Caco-2 (cell line): ENCODE measurements at regions not wholly inside any gene's neighbourhood (a gene's known extent, or its start where the extent isn't known, plus 50 kb on each side); places are given as distances from the start of the nearest gene placed in this dataset.

ENCODE experiments used
- BruUV-seq: library from RNA; stranded (reverse); fragments of 400-500 nt; replicated peaks from 2 replicates; lab custom pipeline; 2021; lab: Mats Ljungman, UMichigan
- CTCF ChIA-PET: fragments of 300-600 bp; sonication (Branson Sonifier 250); formaldehyde crosslinking; loops from one replicate; lab custom pipeline; 2022; ENCODE audit warnings: antibody characterized with exemption; lab: Charles Lee
- POLR2A ChIA-PET: fragments of 300-600 bp; sonication (Branson Sonifier 250); formaldehyde crosslinking; loops from one replicate; lab custom pipeline; 2022; ENCODE audit warnings: antibody characterized with exemption; lab: Charles Lee
- DNase-seq, 2 experiments: peaks; one replicate each; pipeline versions ENCODE4 v3.0.0 to v3.0.0-alpha.2; 2020 to 2022
- H3K27me3 ChIP-seq: replicated peaks from 2 replicates; pipeline ENCODE4 v1.6.0; 2011; ENCODE audit warnings: low read length; ENCODE audit not compliant: control insufficient read depth, insufficient read depth
- H3K36me3 ChIP-seq: 2 replicates; pipeline ENCODE4 v1.5.1; 2011; ENCODE audit warnings: low read length; ENCODE audit not compliant: control insufficient read depth, insufficient read depth
- H3K4me1 ChIP-seq: fragments of 250-450 bp; sonication (Bioruptor Pico); 2 replicates; pipeline ENCODE4 v1.5.1; 2020; ENCODE audit warnings: mild to moderate bottlenecking
- H3K4me3 ChIP-seq: 2 replicates; pipeline ENCODE4 v1.5.1; 2011; ENCODE audit warnings: low read depth, mild to moderate bottlenecking, control low read depth, low read length
- H3K9me3 ChIP-seq: fragments of 250-450 bp; sonication (Bioruptor Pico); 2 replicates; pipeline ENCODE4 v1.5.1; 2020; ENCODE audit warnings: mild to moderate bottlenecking, moderate library complexity
- H3K27ac Mint-ChIP-seq: one replicate; pipeline ENCODE4 v1.8.0; 2022; ENCODE audit warnings: mixed read lengths; ENCODE audit not compliant: unreplicated experiment
- H3K27me3 Mint-ChIP-seq: one replicate; pipeline ENCODE4 v1.8.0; 2022; ENCODE audit warnings: mixed read lengths; ENCODE audit not compliant: insufficient read depth, unreplicated experiment
- H3K36me3 Mint-ChIP-seq: one replicate; pipeline ENCODE4 v1.8.0; 2022; ENCODE audit warnings: mild to moderate bottlenecking, mixed read lengths; ENCODE audit not compliant: insufficient read depth, unreplicated experiment
- H3K4me1 Mint-ChIP-seq: one replicate; pipeline ENCODE4 v1.8.0; 2022; ENCODE audit warnings: low read depth, mixed read lengths; ENCODE audit not compliant: unreplicated experiment
- H3K4me3 Mint-ChIP-seq: one replicate; pipeline ENCODE4 v1.8.0; 2022; ENCODE audit warnings: mild to moderate bottlenecking, moderate library complexity, mixed read lengths; ENCODE audit not compliant: unreplicated experiment
- H3K9me3 Mint-ChIP-seq: one replicate; pipeline ENCODE4 v1.8.0; 2022; ENCODE audit warnings: mixed read lengths; ENCODE audit not compliant: unreplicated experiment
- intact Hi-C: fragments of 100-400 bp; cut with micrococcal nuclease; formaldehyde crosslinking; loops from one replicate; pipeline ENCODE4 v1.10.0; 2022; ENCODE audit not compliant: unreplicated experiment
- TF ChIP-seq, protein P1 (sequence below), 2 experiments: fragments of 200-600 bp in 1 of 2; IDR thresholded peaks; 1 replicate in 1 of 2; 2 replicates in 1 of 2; pipeline versions ENCODE4 v1.5.1 to v1.8.0; 2011 to 2022; ENCODE audit warnings: antibody characterized with exemption in 1 of 2, control low read depth in 1 of 2, inconsistent platforms in 1 of 2, low read depth in 1 of 2, low read length in 1 of 2, mild to moderate bottlenecking in 1 of 2, moderate library complexity in 1 of 2; ENCODE audit not compliant: insufficient read depth in 1 of 2, severe bottlenecking in 1 of 2, unreplicated experiment in 1 of 2

DNA sequence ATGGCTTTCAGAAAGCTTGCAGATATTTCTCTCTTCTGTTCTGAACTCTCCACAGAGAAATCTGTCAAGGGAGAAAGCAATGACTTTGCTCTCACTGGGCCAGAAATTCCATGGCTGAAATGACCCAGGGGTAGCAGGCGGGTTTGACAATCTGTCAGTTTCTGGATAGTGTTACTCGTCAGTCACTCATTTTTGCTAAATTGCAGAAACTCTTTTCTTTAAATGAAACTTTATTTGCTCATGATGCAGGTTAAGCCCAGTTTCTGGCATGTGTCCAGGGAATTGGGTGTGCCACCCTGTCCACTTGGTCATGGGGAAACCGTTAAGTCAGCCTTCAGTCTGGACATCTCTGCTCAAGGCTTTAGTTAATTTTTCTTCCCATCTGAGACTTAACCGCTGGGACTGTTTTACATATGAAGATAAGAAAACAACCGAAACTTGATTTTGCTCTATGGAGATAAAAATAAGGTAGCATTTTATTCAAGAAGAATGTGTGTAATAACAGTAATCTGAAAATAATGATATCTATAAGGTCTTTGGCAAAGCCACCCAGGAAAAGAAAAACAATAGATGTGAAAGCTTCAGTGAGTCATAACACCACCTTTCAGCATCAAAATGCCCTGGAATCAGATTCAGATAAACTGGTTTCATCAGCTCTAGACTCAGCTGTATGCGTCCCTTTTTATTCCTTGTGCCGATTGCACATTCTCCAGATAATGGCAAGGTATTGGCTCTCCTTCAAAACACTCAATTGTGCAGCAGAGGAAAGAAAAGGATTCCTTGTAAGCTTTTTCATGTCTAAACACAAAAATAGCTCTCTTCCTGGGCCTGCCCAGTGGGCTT, 308.3 kb downstream of the ZSWIM6 start:
- POLR2A ChIA-PET: no interaction called here
- no peak overlapping the region for H3K27ac Mint-ChIP-seq
- H3K27me3 Mint-ChIP-seq: no peaks in the 10 kb centered on the region
- TF ChIP-seq, protein P1, sequence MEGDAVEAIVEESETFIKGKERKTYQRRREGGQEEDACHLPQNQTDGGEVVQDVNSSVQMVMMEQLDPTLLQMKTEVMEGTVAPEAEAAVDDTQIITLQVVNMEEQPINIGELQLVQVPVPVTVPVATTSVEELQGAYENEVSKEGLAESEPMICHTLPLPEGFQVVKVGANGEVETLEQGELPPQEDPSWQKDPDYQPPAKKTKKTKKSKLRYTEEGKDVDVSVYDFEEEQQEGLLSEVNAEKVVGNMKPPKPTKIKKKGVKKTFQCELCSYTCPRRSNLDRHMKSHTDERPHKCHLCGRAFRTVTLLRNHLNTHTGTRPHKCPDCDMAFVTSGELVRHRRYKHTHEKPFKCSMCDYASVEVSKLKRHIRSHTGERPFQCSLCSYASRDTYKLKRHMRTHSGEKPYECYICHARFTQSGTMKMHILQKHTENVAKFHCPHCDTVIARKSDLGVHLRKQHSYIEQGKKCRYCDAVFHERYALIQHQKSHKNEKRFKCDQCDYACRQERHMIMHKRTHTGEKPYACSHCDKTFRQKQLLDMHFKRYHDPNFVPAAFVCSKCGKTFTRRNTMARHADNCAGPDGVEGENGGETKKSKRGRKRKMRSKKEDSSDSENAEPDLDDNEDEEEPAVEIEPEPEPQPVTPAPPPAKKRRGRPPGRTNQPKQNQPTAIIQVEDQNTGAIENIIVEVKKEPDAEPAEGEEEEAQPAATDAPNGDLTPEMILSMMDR (IDR thresholded peaks at IDR 0.05; ENCODE audit: insufficient read depth in 1 of 2, low read depth in 1 of 2, low read length in 1 of 2, severe bottlenecking in 1 of 2, unreplicated experiment in 1 of 2): no peak
- Histone ChIP-seq H3K27me3 (no peaks in the 10 kb centered on the region), H3K4me1 (no peaks in the 10 kb centered on the region), H3K9me3 (no peaks in the 10 kb centered on the region), H3K36me3 (no peaks in the 10 kb centered on the region), H3K4me3 (no peak overlapping the region)
- H3K4me1 Mint-ChIP-seq: no peaks in the 10 kb centered on the region
- CTCF ChIA-PET: no interaction called here
- H3K4me3 Mint-ChIP-seq: no peak overlapping the region
- H3K36me3 Mint-ChIP-seq: no peaks in the 10 kb centered on the region
- no peak for DNase-seq
- H3K9me3 Mint-ChIP-seq: no peaks in the 10 kb centered on the region
- intact Hi-C loops: no loop called here
- BruUV-seq: no TSS peak

DNA sequence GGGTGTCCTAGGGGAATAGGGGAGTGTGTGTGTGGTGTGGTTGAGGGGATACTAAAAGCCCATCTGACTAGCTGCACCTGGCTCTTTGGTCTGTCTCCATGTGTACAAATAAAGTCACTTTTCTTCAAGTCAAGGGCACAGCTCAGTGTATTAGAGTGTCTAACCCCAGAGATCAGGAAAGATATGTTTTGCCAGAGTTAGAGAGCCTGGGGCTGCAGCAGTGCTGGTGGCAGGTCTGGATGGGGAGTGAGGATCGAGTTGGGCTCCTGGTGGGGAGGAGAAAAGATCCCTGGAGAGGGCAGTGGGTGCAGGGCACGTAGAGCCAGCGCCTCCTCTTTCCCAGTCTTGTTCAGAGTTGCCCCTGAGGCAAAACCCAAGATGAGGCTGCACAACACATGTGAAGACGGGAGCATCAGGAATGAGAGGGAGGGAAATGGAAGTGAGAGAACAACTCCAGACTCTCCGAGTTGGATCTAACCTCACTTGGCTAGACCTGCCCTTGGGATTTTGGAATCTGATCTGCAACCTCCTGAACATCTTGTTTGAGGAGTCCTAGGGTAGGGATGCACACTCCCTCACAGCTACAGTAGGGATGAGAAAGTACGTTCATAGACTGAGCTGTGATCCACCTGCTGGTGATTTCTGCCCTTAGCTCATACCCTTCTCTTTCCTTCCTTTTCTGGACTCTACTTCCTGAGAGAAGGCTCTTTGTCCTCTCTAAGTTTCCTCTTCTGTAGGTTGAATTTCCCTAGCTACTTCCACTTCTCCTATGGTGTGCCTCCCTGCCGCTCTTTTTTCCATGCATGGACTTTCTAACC, 309.9 kb downstream of the ZSWIM6 start:
- Mint-ChIP-seq H3K36me3 (no peaks in the 10 kb centered on the region), H3K4me1 (no peaks in the 10 kb centered on the region), H3K27me3 (no peaks in the 10 kb centered on the region), H3K9me3 (no peaks in the 10 kb centered on the region), H3K4me3 (no peak overlapping the region), H3K27ac (no peak overlapping the region)
- CTCF ChIA-PET: interaction anchor here (0.7 kb wide), 1 partner anchor 235 kb away, joined by 3 read pairs; no protein-coding TSS in a partner anchor
- POLR2A ChIA-PET: no interaction called here
- Histone ChIP-seq H3K9me3 (no peaks in the 10 kb centered on the region), H3K4me1 (no peaks in the 10 kb centered on the region), H3K27me3 (no peaks in the 10 kb centered on the region), H3K36me3 (no peaks in the 10 kb centered on the region), H3K4me3 (no peak overlapping the region)
- no TSS peak for BruUV-seq
- TF ChIP-seq, protein P1 (IDR thresholded peaks at IDR 0.05; ENCODE audit: insufficient read depth in 1 of 2, low read depth in 1 of 2, low read length in 1 of 2, severe bottlenecking in 1 of 2, unreplicated experiment in 1 of 2): peak; percentile 17 to 25
- DNase-seq: no peak
- intact Hi-C loops: no loop called here

DNA sequence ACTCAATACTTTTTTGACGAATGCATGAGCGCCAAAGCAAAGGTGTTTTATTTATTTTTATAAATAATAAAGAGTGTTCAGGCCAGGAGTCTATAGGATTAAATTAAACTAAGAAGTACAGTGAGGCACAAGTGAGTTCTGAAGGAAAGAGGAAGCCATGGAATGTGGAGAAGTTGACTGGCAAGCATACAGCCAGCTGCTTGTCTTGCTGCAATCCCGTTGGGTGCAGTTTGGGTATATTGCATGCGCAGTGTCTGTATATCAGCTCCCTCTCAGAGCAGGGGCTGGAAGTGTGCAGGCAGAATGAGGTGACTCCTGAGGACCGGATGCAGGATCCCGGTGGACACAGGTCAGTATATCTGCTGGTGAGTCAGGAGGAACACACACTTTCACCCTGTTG, 315.6 kb downstream of the ZSWIM6 start:
- Histone ChIP-seq H3K4me1 (no peaks in the 10 kb centered on the region), H3K9me3 (no peaks in the 10 kb centered on the region), H3K27me3 (no peaks in the 10 kb centered on the region; the same call in 1 of the 2 replicates), H3K36me3 (no peaks in the 10 kb centered on the region), H3K4me3 (no peak overlapping the region)
- Mint-ChIP-seq H3K27me3 (peaks cover 6% of the 10 kb centered on the region), H3K36me3 (no peaks in the 10 kb centered on the region), H3K4me1 (no peaks in the 10 kb centered on the region), H3K9me3 (no peaks in the 10 kb centered on the region), H3K4me3 (no peak overlapping the region), H3K27ac (no peak overlapping the region)
- ChIA-PET POLR2A (no interaction called here), CTCF (no interaction called here)
- DNase-seq: no peak
- TF ChIP-seq, protein P1 (IDR thresholded peaks at IDR 0.05; ENCODE audit: insufficient read depth in 1 of 2, low read depth in 1 of 2, low read length in 1 of 2, severe bottlenecking in 1 of 2, unreplicated experiment in 1 of 2): no peak
- no TSS peak for BruUV-seq
- intact Hi-C loops: no loop called here
